GM12878 (cell line): ENCODE measurements at regions not wholly inside any gene's neighbourhood (a gene's known extent, or its start where the extent isn't known, plus 50 kb on each side); places are given as distances from the start of the nearest gene placed in this dataset.

Source experiments
- ATAC-seq: fragments of 200-7000 bp; cut with Tn5 transposase; 3 replicates; pipeline ENCODE4 v1.9.1; 2020; ENCODE audit warnings: mild to moderate bottlenecking, moderate library complexity
- BruUV-seq: library from RNA; stranded (reverse); fragments of 400-500 nt; replicated peaks from 2 replicates; lab custom pipeline; 2021; lab: Mats Ljungman, UMichigan
- CTCF ChIA-PET: fragments of 300-600 bp; sonication (Branson Sonifier 250); formaldehyde crosslinking; extraction: SDS; loops from one replicate; lab custom pipeline; 2021; ENCODE audit warnings: inconsistent platforms; lab: Yijun Ruan, JAX
- POLR2A ChIA-PET: fragments of 350-600 bp; formaldehyde crosslinking; extraction: SDS; loops from one replicate; lab custom pipeline; 2021; ENCODE audit warnings: inconsistent platforms; lab: Charles Lee
- RAD21 ChIA-PET: fragments of 300-600 bp; sonication (Branson Sonifier 250); formaldehyde crosslinking; loops from one replicate; lab custom pipeline; 2023; ENCODE audit warnings: antibody characterized with exemption; ENCODE audit not compliant: unreplicated experiment; lab: Charles Lee
- SMC1A ChIA-PET: fragments of 300-600 bp; sonication (Branson Sonifier 250); formaldehyde crosslinking; loops from one replicate; lab custom pipeline; 2023; ENCODE audit not compliant: unreplicated experiment, uncharacterized antibody; lab: Charles Lee
- DNase-seq: peaks from one replicate; pipeline ENCODE4 v3.0.0-alpha.2; 2011; ENCODE audit warnings: low read depth, low spot score
- FAIRE-seq: peaks from 3 replicates; lab custom pipeline; 2011; peaks lifted over from hg19 to GRCh38; lab: Jason Lieb, UNC
- H2AFZ ChIP-seq: 2 replicates; pipeline ENCODE4 v1.6.0; 2011; ENCODE audit warnings: low read depth, low read length, control low read depth; ENCODE audit not compliant: control insufficient read depth
- H3K27ac ChIP-seq: 2 replicates; pipeline ENCODE4 v1.5.1; 2011; ENCODE audit warnings: control low read depth; ENCODE audit not compliant: control insufficient read depth, insufficient read depth
- H3K27me3 ChIP-seq, 2 experiments: replicated peaks in 1 of 2; 2 replicates each; pipeline versions ENCODE4 v1.6.0 to v1.6.1; 2011; ENCODE audit warnings: low read length in 1 of 2; ENCODE audit not compliant: control insufficient read depth in 2 of 2, insufficient read depth in 2 of 2
- H3K36me3 ChIP-seq, 2 experiments: 2 replicates each; pipeline ENCODE4 v1.5.1; 2011; ENCODE audit warnings: low read length in 1 of 2; ENCODE audit not compliant: control insufficient read depth in 2 of 2, insufficient read depth in 2 of 2
- H3K4me1 ChIP-seq: 2 replicates; pipeline ENCODE4 v1.6.1; 2011; ENCODE audit warnings: mild to moderate bottlenecking, low read length, moderate library complexity, mixed read lengths; ENCODE audit not compliant: control insufficient read depth, insufficient read depth
- H3K4me2 ChIP-seq: 2 replicates; pipeline ENCODE4 v1.6.0; 2011; ENCODE audit warnings: control low read depth; ENCODE audit not compliant: control insufficient read depth, insufficient read depth
- H3K4me3 ChIP-seq: fragments of 200-600 bp; sonication (generic); 2 replicates; pipeline ENCODE4 v1.5.1; 2016
- H3K79me2 ChIP-seq: 2 replicates; pipeline ENCODE4 v1.6.0; 2011; ENCODE audit warnings: low read length; ENCODE audit not compliant: control insufficient read depth, insufficient read depth
- H3K9ac ChIP-seq: 2 replicates; pipeline ENCODE4 v1.8.0; 2011; ENCODE audit warnings: low read length, control low read depth, mixed read lengths; ENCODE audit not compliant: control insufficient read depth, insufficient read depth
- H3K9me3 ChIP-seq: replicated peaks from 3 replicates; pipeline ENCODE4 v1.5.1; 2011; ENCODE audit warnings: mild to moderate bottlenecking, low read length; ENCODE audit not compliant: control insufficient read depth, insufficient read depth
- H4K20me1 ChIP-seq: 2 replicates; pipeline ENCODE4 v1.6.0; 2011; ENCODE audit not compliant: control insufficient read depth, insufficient read depth
- CREB1 ChIP-seq: IDR thresholded peaks from 2 replicates; pipeline ENCODE4 v1.6.1; 2012; ENCODE audit warnings: low read depth, mild to moderate bottlenecking, inconsistent platforms
- ETV6 ChIP-seq, 2 experiments: fragments of 450-650 bp in 1 of 2; IDR thresholded peaks in 1 of 2; conservative IDR thresholded peaks in 1 of 2; 2 replicates each; pipeline ENCODE4 v1.6.1; 2014; ENCODE audit warnings: antibody characterized with exemption in 1 of 2, borderline replicate concordance in 1 of 2, low read depth in 1 of 2, mild to moderate bottlenecking in 1 of 2, moderate library complexity in 1 of 2
- GATAD2B ChIP-seq: fragments of 450-650 bp; conservative IDR thresholded peaks from 2 replicates; pipeline ENCODE4 v1.6.1; 2017; ENCODE audit warnings: low read depth, mild to moderate bottlenecking, moderate library complexity
- HDGF ChIP-seq: fragments of 450-650 bp; IDR thresholded peaks from 2 replicates; pipeline ENCODE4 v1.6.1; 2016; ENCODE audit warnings: antibody characterized with exemption
- JUNB ChIP-seq: IDR thresholded peaks from 2 replicates; pipeline ENCODE4 v1.6.1; 2016; ENCODE audit warnings: antibody characterized with exemption, mild to moderate bottlenecking
- KAT2A ChIP-seq: conservative IDR thresholded peaks from 2 replicates; pipeline ENCODE4 v1.6.1; 2011; ENCODE audit warnings: low read depth, low read length; ENCODE audit not compliant: control insufficient read depth
- MTA3 ChIP-seq: IDR thresholded peaks from 2 replicates; pipeline ENCODE4 v1.6.1; 2012; ENCODE audit warnings: low read length, inconsistent platforms, borderline replicate concordance
- PML ChIP-seq: IDR thresholded peaks from 2 replicates; pipeline ENCODE4 v1.6.1; 2012; ENCODE audit warnings: low read length, inconsistent platforms
- POLR2AphosphoS5 ChIP-seq: IDR thresholded peaks from 2 replicates; pipeline ENCODE4 v1.6.1; 2011; ENCODE audit warnings: mild to moderate bottlenecking, low read length, inconsistent platforms
- RELB ChIP-seq: fragments of 450-650 bp; IDR thresholded peaks from 2 replicates; pipeline ENCODE4 v1.6.1; 2017; ENCODE audit warnings: low read depth, mild to moderate bottlenecking, moderate library complexity
- SPI1 ChIP-seq: IDR thresholded peaks from 2 replicates; pipeline ENCODE4 v1.6.1; 2011; ENCODE audit warnings: low read depth, mild to moderate bottlenecking, low read length, moderate library complexity, borderline replicate concordance; ENCODE audit not compliant: insufficient read depth
- SUZ12 ChIP-seq: fragments of 200-600 bp; sonication (generic); IDR thresholded peaks from one replicate; pipeline ENCODE4 v1.6.1; 2018; ENCODE audit warnings: antibody characterized with exemption, mild to moderate bottlenecking; ENCODE audit not compliant: unreplicated experiment
- ZBTB4 ChIP-seq: fragments of 450-650 bp; formaldehyde crosslinking; IDR thresholded peaks from 2 replicates; pipeline ENCODE4 v1.4.0; 2022; ENCODE audit warnings: mild to moderate bottlenecking, moderate library complexity
- ZNF217 ChIP-seq: fragments of 450-650 bp; IDR thresholded peaks from 2 replicates; pipeline ENCODE4 v1.6.1; 2017; ENCODE audit warnings: antibody characterized with exemption, mild to moderate bottlenecking
- ZNF384 ChIP-seq: IDR thresholded peaks from 2 replicates; pipeline ENCODE4 v1.6.1; 2012; ENCODE audit warnings: low read depth, mild to moderate bottlenecking, low read length, improper control_type of control experiment, borderline replicate concordance
- WGBS: methylation state at CpG from one replicate; pipeline ENCODE4 v1.1.6; 2016; ENCODE audit warnings: low lambda C conversion rate; ENCODE audit not compliant: insufficient replicate concordance, insufficient coverage; ENCODE audit errors: missing lambda C conversion rate; 5-methylcytosine and 5-hydroxymethylcytosine counted together
- in situ Hi-C: fragments of 300-500 bp; cut with MboI; formaldehyde crosslinking; loops from 9 replicates; pipeline ENCODE4 v1.14.3; 2018; ENCODE audit warnings: mixed read lengths
- intact Hi-C: fragments of 100-400 bp; cut with micrococcal nuclease; formaldehyde crosslinking; loops from one replicate; pipeline ENCODE4 v1.14.2; 2022; ENCODE audit not compliant: unreplicated experiment

GRCh38 chr9:119924736-119925135, 555.5 kb upstream of the BRINP1 start:
- Histone ChIP-seq H3K4me3 (no peak overlapping the region), H3K9me3 (no peaks in the 10 kb centered on the region), H3K4me1 (no peaks in the 10 kb centered on the region), H3K27ac (no peak overlapping the region), H3K79me2 (no peaks in the 10 kb centered on the region), H3K27me3 (no peaks in the 10 kb centered on the region), H3K9ac (no peak overlapping the region), H3K4me2 (no peak overlapping the region), H4K20me1 (no peaks in the 10 kb centered on the region), H2AFZ (no peak overlapping the region), H3K36me3 (no peaks in the 10 kb centered on the region)
- no peak for DNase-seq
- SMC1A ChIA-PET, result interaction anchor here (1.1 kb wide), 1 partner anchor 12 kb away, joined by 3 read pairs; no protein-coding TSS in a partner anchor
- no peak for FAIRE-seq
- in situ Hi-C loops, result no loop called here
- CTCF ChIA-PET, result no interaction called here
- RAD21 ChIA-PET, result no interaction called here
- TF ChIP-seq KAT2A (no peak), POLR2AphosphoS5 (no peak), GATAD2B (no peak), SUZ12 (no peak), ETV6 (conservative IDR thresholded peaks at IDR 0.05 in 1 of 2, IDR thresholded peaks at IDR 0.05 in 1 of 2; ENCODE audit: borderline replicate concordance in 1 of 2, low read depth in 1 of 2) (no peak), ZBTB4 (CRISPR knock-in tag) (no peak), HDGF (no peak), JUNB (no peak), ZNF217 (no peak), ZNF384 (no peak), RELB (no peak), CREB1 (no peak), SPI1 (no peak), MTA3 (no peak), PML (no peak)
- no peak for ATAC-seq
- WGBS, result 26% methylated on average over 4 of the region's 4 CpGs
- intact Hi-C loops, result no loop called here
- no TSS peak for BruUV-seq
- POLR2A ChIA-PET, result no interaction called here
